ENCODE measurements at regions not wholly inside any gene's neighbourhood (a gene's known extent, or its start where the extent isn't known, plus 50 kb on each side); places are given as distances from the start of the nearest gene placed in this dataset.

DNA sequence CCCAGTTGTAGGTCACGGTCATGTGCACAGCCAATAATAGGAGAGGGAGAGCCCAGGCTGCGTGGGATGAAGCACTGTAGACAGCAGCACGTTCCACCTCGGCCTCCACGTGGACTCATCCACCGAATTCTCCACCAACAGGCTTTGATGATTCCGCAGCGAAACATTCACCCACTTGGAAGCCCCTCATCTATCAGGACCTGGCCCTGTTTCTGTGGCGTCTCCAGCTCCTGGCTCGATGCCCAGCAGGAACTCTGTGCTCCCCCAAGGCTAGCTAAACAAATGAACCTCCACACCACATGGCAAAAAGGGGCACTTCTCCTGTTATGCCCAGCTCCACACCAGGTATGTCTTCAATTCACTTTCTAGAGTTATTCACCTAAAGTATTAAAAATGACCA lies 237.9 kb upstream of the PDE10A start:
- TF ChIP-seq, protein P1, sequence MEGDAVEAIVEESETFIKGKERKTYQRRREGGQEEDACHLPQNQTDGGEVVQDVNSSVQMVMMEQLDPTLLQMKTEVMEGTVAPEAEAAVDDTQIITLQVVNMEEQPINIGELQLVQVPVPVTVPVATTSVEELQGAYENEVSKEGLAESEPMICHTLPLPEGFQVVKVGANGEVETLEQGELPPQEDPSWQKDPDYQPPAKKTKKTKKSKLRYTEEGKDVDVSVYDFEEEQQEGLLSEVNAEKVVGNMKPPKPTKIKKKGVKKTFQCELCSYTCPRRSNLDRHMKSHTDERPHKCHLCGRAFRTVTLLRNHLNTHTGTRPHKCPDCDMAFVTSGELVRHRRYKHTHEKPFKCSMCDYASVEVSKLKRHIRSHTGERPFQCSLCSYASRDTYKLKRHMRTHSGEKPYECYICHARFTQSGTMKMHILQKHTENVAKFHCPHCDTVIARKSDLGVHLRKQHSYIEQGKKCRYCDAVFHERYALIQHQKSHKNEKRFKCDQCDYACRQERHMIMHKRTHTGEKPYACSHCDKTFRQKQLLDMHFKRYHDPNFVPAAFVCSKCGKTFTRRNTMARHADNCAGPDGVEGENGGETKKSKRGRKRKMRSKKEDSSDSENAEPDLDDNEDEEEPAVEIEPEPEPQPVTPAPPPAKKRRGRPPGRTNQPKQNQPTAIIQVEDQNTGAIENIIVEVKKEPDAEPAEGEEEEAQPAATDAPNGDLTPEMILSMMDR (IDR thresholded peaks at IDR 0.05; ENCODE audit: low read depth, low read length, missing input control): no peak
- TF ChIP-seq RAD21 (IDR thresholded peaks at IDR 0.05) (no peak), JUND (IDR thresholded peaks at IDR 0.05) (no peak), ATF3 (IDR thresholded peaks at IDR 0.05) (no peak), REST (IDR thresholded peaks at IDR 0.05) (no peak), TAF1 (conservative IDR thresholded peaks at IDR 0.05) (no peak), RXRA (IDR thresholded peaks at IDR 0.05) (no peak), GABPA (IDR thresholded peaks at IDR 0.05 in 1 of 2, conservative IDR thresholded peaks at IDR 0.05 in 1 of 2) (no peak), EGR1 (IDR thresholded peaks at IDR 0.05; ENCODE audit: low read depth in 2 of 2) (no peak), SP1 (IDR thresholded peaks at IDR 0.05) (no peak)
- TF ChIP-seq, protein P2, sequence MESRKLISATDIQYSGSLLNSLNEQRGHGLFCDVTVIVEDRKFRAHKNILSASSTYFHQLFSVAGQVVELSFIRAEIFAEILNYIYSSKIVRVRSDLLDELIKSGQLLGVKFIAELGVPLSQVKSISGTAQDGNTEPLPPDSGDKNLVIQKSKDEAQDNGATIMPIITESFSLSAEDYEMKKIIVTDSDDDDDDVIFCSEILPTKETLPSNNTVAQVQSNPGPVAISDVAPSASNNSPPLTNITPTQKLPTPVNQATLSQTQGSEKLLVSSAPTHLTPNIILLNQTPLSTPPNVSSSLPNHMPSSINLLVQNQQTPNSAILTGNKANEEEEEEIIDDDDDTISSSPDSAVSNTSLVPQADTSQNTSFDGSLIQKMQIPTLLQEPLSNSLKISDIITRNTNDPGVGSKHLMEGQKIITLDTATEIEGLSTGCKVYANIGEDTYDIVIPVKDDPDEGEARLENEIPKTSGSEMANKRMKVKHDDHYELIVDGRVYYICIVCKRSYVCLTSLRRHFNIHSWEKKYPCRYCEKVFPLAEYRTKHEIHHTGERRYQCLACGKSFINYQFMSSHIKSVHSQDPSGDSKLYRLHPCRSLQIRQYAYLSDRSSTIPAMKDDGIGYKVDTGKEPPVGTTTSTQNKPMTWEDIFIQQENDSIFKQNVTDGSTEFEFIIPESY (IDR thresholded peaks at IDR 0.05): no peak
- TF ChIP-seq, protein P3, sequence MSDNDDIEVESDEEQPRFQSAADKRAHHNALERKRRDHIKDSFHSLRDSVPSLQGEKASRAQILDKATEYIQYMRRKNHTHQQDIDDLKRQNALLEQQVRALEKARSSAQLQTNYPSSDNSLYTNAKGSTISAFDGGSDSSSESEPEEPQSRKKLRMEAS (IDR thresholded peaks at IDR 0.05): no peak
